MM.1S (cell line): ENCODE measurements at regions not wholly inside any gene's neighbourhood (a gene's known extent, or its start where the extent isn't known, plus 50 kb on each side); places are given as distances from the start of the nearest gene placed in this dataset.
"Not testable (repeated sequence)": the region's sequence is repeated elsewhere in the genome, so short reads cannot be mapped to it uniquely, and the experiment has no call there.

Source experiments
- EZH2 ChIP-seq: fragments of 300-600 bp; sonication (generic); optimal IDR thresholded peaks from 2 replicates; pipeline ENCODE3; 2017; ENCODE audit warnings: low read depth, mild to moderate bottlenecking, antibody characterized with exemption, low read length, mixed read lengths
- TF ChIP-seq, protein P1 (sequence below): fragments of 300-600 bp; sonication (generic); IDR thresholded peaks from 2 replicates; pipeline ENCODE4 v1.5.1; 2016; ENCODE audit warnings: antibody characterized with exemption, low read length, mixed read lengths

GRCh38 chr5:86466721-86467120 is 151.0 kb upstream of the COX7C start:
- TF ChIP-seq, protein P1, sequence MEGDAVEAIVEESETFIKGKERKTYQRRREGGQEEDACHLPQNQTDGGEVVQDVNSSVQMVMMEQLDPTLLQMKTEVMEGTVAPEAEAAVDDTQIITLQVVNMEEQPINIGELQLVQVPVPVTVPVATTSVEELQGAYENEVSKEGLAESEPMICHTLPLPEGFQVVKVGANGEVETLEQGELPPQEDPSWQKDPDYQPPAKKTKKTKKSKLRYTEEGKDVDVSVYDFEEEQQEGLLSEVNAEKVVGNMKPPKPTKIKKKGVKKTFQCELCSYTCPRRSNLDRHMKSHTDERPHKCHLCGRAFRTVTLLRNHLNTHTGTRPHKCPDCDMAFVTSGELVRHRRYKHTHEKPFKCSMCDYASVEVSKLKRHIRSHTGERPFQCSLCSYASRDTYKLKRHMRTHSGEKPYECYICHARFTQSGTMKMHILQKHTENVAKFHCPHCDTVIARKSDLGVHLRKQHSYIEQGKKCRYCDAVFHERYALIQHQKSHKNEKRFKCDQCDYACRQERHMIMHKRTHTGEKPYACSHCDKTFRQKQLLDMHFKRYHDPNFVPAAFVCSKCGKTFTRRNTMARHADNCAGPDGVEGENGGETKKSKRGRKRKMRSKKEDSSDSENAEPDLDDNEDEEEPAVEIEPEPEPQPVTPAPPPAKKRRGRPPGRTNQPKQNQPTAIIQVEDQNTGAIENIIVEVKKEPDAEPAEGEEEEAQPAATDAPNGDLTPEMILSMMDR, result not testable (repeated sequence)
- TF ChIP-seq EZH2, result not testable (repeated sequence)
